GM23338 (cell line): ENCODE measurements at regions not wholly inside any gene's neighbourhood (a gene's known extent, or its start where the extent isn't known, plus 50 kb on each side); places are given as distances from the start of the nearest gene placed in this dataset.

Experiments
- ATAC-seq: fragments of 200-7000 bp; cut with Tn5 transposase; 3 replicates; pipeline ENCODE4 v1.9.1; 2020
- DNase-seq: peaks from one replicate; pipeline ENCODE4 v3.0.0-alpha.2; 2015; ENCODE audit warnings: low spot score
- H2AFZ ChIP-seq: fragments of 200-600 bp; sonication (generic); 2 replicates; pipeline ENCODE4 v1.8.0; 2016; ENCODE audit warnings: antibody characterized with exemption, mild to moderate bottlenecking, moderate library complexity
- H3F3A ChIP-seq: fragments of 200-600 bp; sonication (generic); replicated peaks from 2 replicates; pipeline ENCODE4 v1.8.0; 2017; ENCODE audit warnings: antibody characterized with exemption, mixed run types, low read depth
- H3K27ac ChIP-seq: fragments of 200-600 bp; sonication (generic); 2 replicates; pipeline ENCODE4 v1.6.1; 2016; ENCODE audit warnings: low read depth
- H3K27me3 ChIP-seq: fragments of 200-600 bp; sonication (generic); 2 replicates; pipeline ENCODE4 v1.8.0; 2016; ENCODE audit warnings: mild to moderate bottlenecking, mixed run types, moderate library complexity; ENCODE audit not compliant: insufficient read depth
- H3K36me3 ChIP-seq: fragments of 200-600 bp; sonication (generic); 2 replicates; pipeline ENCODE4 v1.8.0; 2016; ENCODE audit warnings: mild to moderate bottlenecking; ENCODE audit not compliant: insufficient read depth
- H3K4me1 ChIP-seq: fragments of 200-600 bp; sonication (generic); 2 replicates; pipeline ENCODE4 v1.8.0; 2016; ENCODE audit warnings: mild to moderate bottlenecking, moderate library complexity; ENCODE audit not compliant: insufficient read depth
- H3K4me2 ChIP-seq: fragments of 200-600 bp; sonication (generic); 2 replicates; pipeline ENCODE4 v1.7.1; 2017; ENCODE audit warnings: mixed run types
- H3K4me3 ChIP-seq: fragments of 200-600 bp; sonication (generic); 2 replicates; pipeline ENCODE4 v1.6.1; 2016; ENCODE audit warnings: mixed run types
- H3K79me2 ChIP-seq: fragments of 200-600 bp; sonication (generic); replicated peaks from 2 replicates; pipeline ENCODE4 v1.8.0; 2017; ENCODE audit warnings: mild to moderate bottlenecking; ENCODE audit not compliant: insufficient read depth
- H3K9me2 ChIP-seq: fragments of 200-600 bp; sonication (generic); 2 replicates; pipeline ENCODE4 v1.8.0; 2017; ENCODE audit not compliant: insufficient read depth
- H4K20me1 ChIP-seq: fragments of 200-600 bp; sonication (generic); replicated peaks from 2 replicates; pipeline ENCODE4 v1.8.0; 2017; ENCODE audit warnings: mild to moderate bottlenecking; ENCODE audit not compliant: insufficient read depth
- H3K27ac Mint-ChIP-seq: 2 replicates; pipeline ENCODE4 v1.8.0; 2020; ENCODE audit warnings: inconsistent platforms, mild to moderate bottlenecking, moderate library complexity, mixed read lengths
- H3K27me3 Mint-ChIP-seq: 3 replicates; pipeline ENCODE4 v1.8.0; 2022; ENCODE audit warnings: low read depth, mild to moderate bottlenecking, moderate library complexity, mixed read lengths, inconsistent platforms; ENCODE audit not compliant: insufficient read depth, poor library complexity
- H3K36me3 Mint-ChIP-seq: 3 replicates; pipeline ENCODE4 v1.8.0; 2021; ENCODE audit warnings: low read depth, mild to moderate bottlenecking, inconsistent platforms, moderate library complexity, mixed read lengths
- H3K4me1 Mint-ChIP-seq: 3 replicates; pipeline ENCODE4 v1.8.0; 2020; ENCODE audit warnings: mild to moderate bottlenecking, inconsistent platforms, mixed read lengths
- H3K4me3 Mint-ChIP-seq: 3 replicates; pipeline ENCODE4 v1.8.0; 2021; ENCODE audit warnings: moderate library complexity, mild to moderate bottlenecking, inconsistent platforms, mixed read lengths
- H3K9me3 Mint-ChIP-seq: 3 replicates; pipeline ENCODE4 v1.8.0; 2020; ENCODE audit warnings: moderate library complexity, mild to moderate bottlenecking, inconsistent platforms, mixed read lengths
- CREB1 ChIP-seq: fragments of 250-450 bp; sonication (Bioruptor Pico); IDR thresholded peaks from 2 replicates; pipeline ENCODE4 v1.5.0; 2020; ENCODE audit warnings: low read depth, mild to moderate bottlenecking, moderate library complexity
- EZH2 ChIP-seq: fragments of 200-600 bp; sonication (generic); IDR thresholded peaks from one replicate; pipeline ENCODE4 v1.8.0; 2017; ENCODE audit warnings: antibody characterized with exemption, mild to moderate bottlenecking, low read depth; ENCODE audit not compliant: unreplicated experiment
- EZH2phosphoT487 ChIP-seq: fragments of 200-600 bp; sonication (generic); IDR thresholded peaks from one replicate; pipeline ENCODE4 v1.8.1; 2018; ENCODE audit warnings: antibody characterized with exemption; ENCODE audit not compliant: unreplicated experiment
- JUNB ChIP-seq: IDR thresholded peaks from one replicate; pipeline ENCODE4 v1.6.1; 2016; ENCODE audit warnings: antibody characterized with exemption; ENCODE audit not compliant: unreplicated experiment
- NANOG ChIP-seq: IDR thresholded peaks from 2 replicates; pipeline ENCODE4 v1.6.1; 2016; ENCODE audit warnings: antibody characterized with exemption, borderline replicate concordance
- POLR2AphosphoS5 ChIP-seq: IDR thresholded peaks from 2 replicates; pipeline ENCODE4 v1.6.1; 2016; ENCODE audit warnings: antibody characterized with exemption, low read depth
- REST ChIP-seq: IDR thresholded peaks from one replicate; pipeline ENCODE4 v1.6.1; 2018; ENCODE audit warnings: antibody characterized with exemption; ENCODE audit not compliant: unreplicated experiment
- STAT1 ChIP-seq: IDR thresholded peaks from one replicate; pipeline ENCODE4 v1.6.1; 2016; ENCODE audit warnings: antibody characterized with exemption; ENCODE audit not compliant: unreplicated experiment
- ZNF114 ChIP-seq: fragments of 250-450 bp; sonication (Bioruptor Pico); IDR thresholded peaks from 2 replicates; pipeline ENCODE4 v1.5.0; 2020; ENCODE audit warnings: mild to moderate bottlenecking, moderate library complexity
- ZNF331 ChIP-seq: fragments of 250-450 bp; sonication (Bioruptor Pico); IDR thresholded peaks from 2 replicates; pipeline ENCODE4 v1.5.0; 2020; ENCODE audit warnings: low read depth, mild to moderate bottlenecking, moderate library complexity
- TF ChIP-seq, protein P1 (sequence below): IDR thresholded peaks from 2 replicates; pipeline ENCODE4 v1.6.1; 2016; ENCODE audit warnings: antibody characterized with exemption
- TF ChIP-seq, protein P2 (sequence below): fragments of 250-450 bp; sonication (Bioruptor Pico); IDR thresholded peaks from 2 replicates; pipeline ENCODE4 v1.5.0; 2020; ENCODE audit warnings: mild to moderate bottlenecking, moderate library complexity
- TF ChIP-seq, protein P3 (sequence below), 2 experiments: fragments of 200-600 bp in 1 of 2; sonication (generic) in 1 of 2; conservative IDR thresholded peaks; 2 replicates each; pipeline versions ENCODE4 v1.5.1 to v1.6.1; 2016 to 2017; ENCODE audit warnings: antibody characterized with exemption in 2 of 2, low read depth in 2 of 2, mild to moderate bottlenecking in 2 of 2, moderate library complexity in 1 of 2

DNA sequence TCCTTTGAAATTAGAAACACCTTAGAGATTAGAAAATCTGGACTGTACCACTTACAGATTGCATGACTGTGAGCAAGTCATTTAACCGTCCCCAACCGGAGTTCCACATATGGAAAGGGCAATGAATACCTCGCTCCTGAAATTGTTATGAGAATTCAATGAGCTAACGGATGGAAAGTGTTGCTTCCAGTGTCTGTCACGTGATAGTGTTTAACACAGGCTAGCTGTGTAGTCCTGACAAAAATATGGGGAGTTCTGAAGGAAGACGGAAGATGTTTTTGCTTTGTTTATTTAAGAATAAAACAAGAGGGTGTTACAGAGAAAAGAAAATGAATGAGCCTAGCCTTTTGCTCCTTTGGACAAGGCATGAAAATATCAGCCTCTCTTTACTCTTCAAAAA lies 150.7 kb upstream of the SEMA6D start:
- H3K4me3 Mint-ChIP-seq = no peak overlapping the region
- Histone ChIP-seq H3K36me3 (no peaks in the 10 kb centered on the region; the same call in 1 of the 2 replicates), H3K27me3 (no peaks in the 10 kb centered on the region), H2AFZ (no peak overlapping the region), H3K4me3 (no peak overlapping the region), H4K20me1 (no peaks in the 10 kb centered on the region), H3F3A (no peaks in the 10 kb centered on the region), H3K27ac (no peak overlapping the region), H3K79me2 (no peaks in the 10 kb centered on the region), H3K4me1 (no peaks in the 10 kb centered on the region), H3K9me2 (no peaks in the 10 kb centered on the region; the same call in 1 of the 2 replicates), H3K4me2 (no peak overlapping the region)
- no peak for ATAC-seq
- peaks cover 7% of the 10 kb centered on the region; the same call in 2 of the 3 replicates for H3K9me3 Mint-ChIP-seq
- H3K27me3 Mint-ChIP-seq = no peaks in the 10 kb centered on the region
- no peaks in the 10 kb centered on the region for H3K4me1 Mint-ChIP-seq
- TF ChIP-seq ZNF114 (no peak), NANOG (no peak), POLR2AphosphoS5 (no peak), JUNB (no peak), EZH2phosphoT487 (no peak), ZNF331 (CRISPR knock-in tag) (no peak), CREB1 (no peak), EZH2 (no peak), REST (no peak), STAT1 (no peak)
- TF ChIP-seq, protein P1, sequence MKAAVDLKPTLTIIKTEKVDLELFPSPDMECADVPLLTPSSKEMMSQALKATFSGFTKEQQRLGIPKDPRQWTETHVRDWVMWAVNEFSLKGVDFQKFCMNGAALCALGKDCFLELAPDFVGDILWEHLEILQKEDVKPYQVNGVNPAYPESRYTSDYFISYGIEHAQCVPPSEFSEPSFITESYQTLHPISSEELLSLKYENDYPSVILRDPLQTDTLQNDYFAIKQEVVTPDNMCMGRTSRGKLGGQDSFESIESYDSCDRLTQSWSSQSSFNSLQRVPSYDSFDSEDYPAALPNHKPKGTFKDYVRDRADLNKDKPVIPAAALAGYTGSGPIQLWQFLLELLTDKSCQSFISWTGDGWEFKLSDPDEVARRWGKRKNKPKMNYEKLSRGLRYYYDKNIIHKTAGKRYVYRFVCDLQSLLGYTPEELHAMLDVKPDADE = no peak
- TF ChIP-seq, protein P2, sequence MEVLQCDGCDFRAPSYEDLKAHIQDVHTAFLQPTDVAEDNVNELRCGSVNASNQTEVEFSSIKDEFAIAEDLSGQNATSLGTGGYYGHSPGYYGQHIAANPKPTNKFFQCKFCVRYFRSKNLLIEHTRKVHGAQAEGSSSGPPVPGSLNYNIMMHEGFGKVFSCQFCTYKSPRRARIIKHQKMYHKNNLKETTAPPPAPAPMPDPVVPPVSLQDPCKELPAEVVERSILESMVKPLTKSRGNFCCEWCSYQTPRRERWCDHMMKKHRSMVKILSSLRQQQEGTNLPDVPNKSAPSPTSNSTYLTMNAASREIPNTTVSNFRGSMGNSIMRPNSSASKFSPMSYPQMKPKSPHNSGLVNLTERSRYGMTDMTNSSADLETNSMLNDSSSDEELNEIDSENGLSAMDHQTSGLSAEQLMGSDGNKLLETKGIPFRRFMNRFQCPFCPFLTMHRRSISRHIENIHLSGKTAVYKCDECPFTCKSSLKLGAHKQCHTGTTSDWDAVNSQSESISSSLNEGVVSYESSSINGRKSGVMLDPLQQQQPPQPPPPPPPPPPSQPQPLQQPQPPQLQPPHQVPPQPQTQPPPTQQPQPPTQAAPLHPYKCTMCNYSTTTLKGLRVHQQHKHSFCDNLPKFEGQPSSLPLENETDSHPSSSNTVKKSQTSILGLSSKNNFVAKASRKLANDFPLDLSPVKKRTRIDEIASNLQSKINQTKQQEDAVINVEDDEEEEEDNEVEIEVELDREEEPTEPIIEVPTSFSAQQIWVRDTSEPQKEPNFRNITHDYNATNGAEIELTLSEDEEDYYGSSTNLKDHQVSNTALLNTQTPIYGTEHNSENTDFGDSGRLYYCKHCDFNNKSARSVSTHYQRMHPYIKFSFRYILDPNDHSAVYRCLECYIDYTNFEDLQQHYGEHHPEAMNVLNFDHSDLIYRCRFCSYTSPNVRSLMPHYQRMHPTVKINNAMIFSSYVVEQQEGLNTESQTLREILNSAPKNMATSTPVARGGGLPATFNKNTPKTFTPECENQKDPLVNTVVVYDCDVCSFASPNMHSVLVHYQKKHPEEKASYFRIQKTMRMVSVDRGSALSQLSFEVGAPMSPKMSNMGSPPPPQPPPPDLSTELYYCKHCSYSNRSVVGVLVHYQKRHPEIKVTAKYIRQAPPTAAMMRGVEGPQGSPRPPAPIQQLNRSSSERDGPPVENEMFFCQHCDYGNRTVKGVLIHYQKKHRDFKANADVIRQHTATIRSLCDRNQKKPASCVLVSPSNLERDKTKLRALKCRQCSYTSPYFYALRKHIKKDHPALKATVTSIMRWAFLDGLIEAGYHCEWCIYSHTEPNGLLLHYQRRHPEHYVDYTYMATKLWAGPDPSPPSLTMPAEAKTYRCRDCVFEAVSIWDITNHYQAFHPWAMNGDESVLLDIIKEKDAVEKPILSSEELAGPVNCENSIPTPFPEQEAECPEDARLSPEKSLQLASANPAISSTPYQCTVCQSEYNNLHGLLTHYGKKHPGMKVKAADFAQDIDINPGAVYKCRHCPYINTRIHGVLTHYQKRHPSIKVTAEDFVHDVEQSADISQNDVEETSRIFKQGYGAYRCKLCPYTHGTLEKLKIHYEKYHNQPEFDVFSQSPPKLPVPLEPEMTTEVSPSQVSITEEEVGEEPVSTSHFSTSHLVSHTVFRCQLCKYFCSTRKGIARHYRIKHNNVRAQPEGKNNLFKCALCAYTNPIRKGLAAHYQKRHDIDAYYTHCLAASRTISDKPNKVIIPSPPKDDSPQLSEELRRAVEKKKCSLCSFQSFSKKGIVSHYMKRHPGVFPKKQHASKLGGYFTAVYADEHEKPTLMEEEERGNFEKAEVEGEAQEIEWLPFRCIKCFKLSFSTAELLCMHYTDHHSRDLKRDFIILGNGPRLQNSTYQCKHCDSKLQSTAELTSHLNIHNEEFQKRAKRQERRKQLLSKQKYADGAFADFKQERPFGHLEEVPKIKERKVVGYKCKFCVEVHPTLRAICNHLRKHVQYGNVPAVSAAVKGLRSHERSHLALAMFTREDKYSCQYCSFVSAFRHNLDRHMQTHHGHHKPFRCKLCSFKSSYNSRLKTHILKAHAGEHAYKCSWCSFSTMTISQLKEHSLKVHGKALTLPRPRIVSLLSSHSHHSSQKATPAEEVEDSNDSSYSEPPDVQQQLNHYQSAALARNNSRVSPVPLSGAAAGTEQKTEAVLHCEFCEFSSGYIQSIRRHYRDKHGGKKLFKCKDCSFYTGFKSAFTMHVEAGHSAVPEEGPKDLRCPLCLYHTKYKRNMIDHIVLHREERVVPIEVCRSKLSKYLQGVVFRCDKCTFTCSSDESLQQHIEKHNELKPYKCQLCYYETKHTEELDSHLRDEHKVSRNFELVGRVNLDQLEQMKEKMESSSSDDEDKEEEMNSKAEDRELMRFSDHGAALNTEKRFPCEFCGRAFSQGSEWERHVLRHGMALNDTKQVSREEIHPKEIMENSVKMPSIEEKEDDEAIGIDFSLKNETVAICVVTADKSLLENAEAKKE (CRISPR knock-in tag) = no peak
- TF ChIP-seq, protein P3, sequence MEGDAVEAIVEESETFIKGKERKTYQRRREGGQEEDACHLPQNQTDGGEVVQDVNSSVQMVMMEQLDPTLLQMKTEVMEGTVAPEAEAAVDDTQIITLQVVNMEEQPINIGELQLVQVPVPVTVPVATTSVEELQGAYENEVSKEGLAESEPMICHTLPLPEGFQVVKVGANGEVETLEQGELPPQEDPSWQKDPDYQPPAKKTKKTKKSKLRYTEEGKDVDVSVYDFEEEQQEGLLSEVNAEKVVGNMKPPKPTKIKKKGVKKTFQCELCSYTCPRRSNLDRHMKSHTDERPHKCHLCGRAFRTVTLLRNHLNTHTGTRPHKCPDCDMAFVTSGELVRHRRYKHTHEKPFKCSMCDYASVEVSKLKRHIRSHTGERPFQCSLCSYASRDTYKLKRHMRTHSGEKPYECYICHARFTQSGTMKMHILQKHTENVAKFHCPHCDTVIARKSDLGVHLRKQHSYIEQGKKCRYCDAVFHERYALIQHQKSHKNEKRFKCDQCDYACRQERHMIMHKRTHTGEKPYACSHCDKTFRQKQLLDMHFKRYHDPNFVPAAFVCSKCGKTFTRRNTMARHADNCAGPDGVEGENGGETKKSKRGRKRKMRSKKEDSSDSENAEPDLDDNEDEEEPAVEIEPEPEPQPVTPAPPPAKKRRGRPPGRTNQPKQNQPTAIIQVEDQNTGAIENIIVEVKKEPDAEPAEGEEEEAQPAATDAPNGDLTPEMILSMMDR (conservative IDR thresholded peaks at IDR 0.05; ENCODE audit: low read depth in 2 of 2) = no peak
- H3K36me3 Mint-ChIP-seq = peaks cover 4% of the 10 kb centered on the region; the same call in 1 of the 3 replicates
- no peak overlapping the region for H3K27ac Mint-ChIP-seq
- no peak for DNase-seq
